ENCODE measurements at regions not wholly inside any gene's neighbourhood (a gene's known extent, or its start where the extent isn't known, plus 50 kb on each side); places are given as distances from the start of the nearest gene placed in this dataset.

GRCh38 chr3:159252274-159252673 lies 450.4 kb downstream of the MFSD1 start:
- Histone ChIP-seq H3F3A (ENCODE audit: control insufficient read depth, insufficient read depth) (no peaks in the 10 kb centered on the region), H3K27ac (ENCODE audit: low read depth, low read length) (no peak overlapping the region), H3K4me1 (ENCODE audit: control insufficient read depth, low read length) (no peaks in the 10 kb centered on the region), H3K9me2 (replicated peaks; ENCODE audit: control insufficient read depth, low read length) (no peaks in the 10 kb centered on the region), H4K20me1 (ENCODE audit: control insufficient read depth, insufficient read depth, low read depth, low read length) (no peaks in the 10 kb centered on the region), H3K4me3 (ENCODE audit: low read length) (no peak overlapping the region), H3K79me2 (ENCODE audit: control insufficient read depth, low read length) (no peaks in the 10 kb centered on the region), H3K27me3 (ENCODE audit: control insufficient read depth, low read length) (no peaks in the 10 kb centered on the region), H3K36me3 (ENCODE audit: control insufficient read depth, low read length) (no peaks in the 10 kb centered on the region), H3K4me2 (ENCODE audit: low read length) (no peak overlapping the region), H3K9me3 (ENCODE audit: control insufficient read depth, insufficient read depth, low read length) (0 out of 2 replicates have a peak, but pooled peaks cover 3% of the 10 kb centered on the region)
- TF ChIP-seq EZH2phosphoT487 (IDR thresholded peaks at IDR 0.05; ENCODE audit: borderline replicate concordance, low read length) (no peak), CTCF (IDR thresholded peaks at IDR 0.05; ENCODE audit: low read depth, low read length, poor library complexity, severe bottlenecking) (no peak)

DNA sequence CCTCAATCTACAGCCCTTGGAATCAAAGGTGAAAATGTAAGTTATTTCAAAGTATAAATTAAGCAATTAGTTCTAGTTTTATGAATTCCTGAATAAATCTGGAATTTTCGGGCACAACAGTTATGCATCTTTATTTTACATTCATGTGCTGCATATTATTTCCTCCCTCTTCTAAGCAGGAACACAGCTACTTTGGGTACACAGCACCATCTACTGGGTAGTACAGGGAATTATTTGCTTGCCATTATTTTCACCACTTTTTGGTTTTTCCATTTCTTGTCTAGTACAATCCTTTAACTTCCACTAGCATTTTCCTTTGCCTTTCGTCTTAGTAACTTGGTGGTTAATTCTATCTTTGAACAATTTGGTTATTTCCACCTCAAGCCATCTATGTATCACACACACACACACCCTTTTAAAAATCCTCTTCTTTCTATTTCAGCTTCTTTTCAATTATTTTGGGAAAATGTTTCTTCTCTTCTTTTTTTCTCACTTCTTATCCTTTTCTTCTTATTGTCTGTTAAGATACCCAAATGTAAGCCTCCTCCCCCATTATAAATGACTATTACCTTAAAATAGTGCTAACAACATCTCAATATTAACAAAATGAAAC lies 451.0 kb downstream of the MFSD1 start:
- no peaks in the 10 kb centered on the region for H3K9me2 ChIP-seq (replicated peaks; ENCODE audit: control insufficient read depth, low read length)
- no peak overlapping the region for H3K4me3 ChIP-seq (ENCODE audit: low read length)
- no peak overlapping the region for H3K4me2 ChIP-seq (ENCODE audit: low read length)
- H4K20me1 ChIP-seq (ENCODE audit: control insufficient read depth, insufficient read depth, low read depth, low read length): no peaks in the 10 kb centered on the region
- no peaks in the 10 kb centered on the region for H3K4me1 ChIP-seq (ENCODE audit: control insufficient read depth, low read length)
- no peak overlapping the region for H3K27ac ChIP-seq (ENCODE audit: low read depth, low read length)
- no peaks in the 10 kb centered on the region for H3K36me3 ChIP-seq (ENCODE audit: control insufficient read depth, low read length)
- 0 out of 2 replicates have a peak, but pooled peaks cover 3% of the 10 kb centered on the region for H3K9me3 ChIP-seq (ENCODE audit: control insufficient read depth, insufficient read depth, low read length)
- peak; percentile 75 for TF ChIP-seq CTCF (IDR thresholded peaks at IDR 0.05; ENCODE audit: low read depth, low read length, poor library complexity, severe bottlenecking)
- TF ChIP-seq EZH2phosphoT487 (IDR thresholded peaks at IDR 0.05; ENCODE audit: borderline replicate concordance, low read length): no peak
- H3K27me3 ChIP-seq (ENCODE audit: control insufficient read depth, low read length): no peaks in the 10 kb centered on the region
- no peaks in the 10 kb centered on the region for H3F3A ChIP-seq (ENCODE audit: control insufficient read depth, insufficient read depth)
- no peaks in the 10 kb centered on the region for H3K79me2 ChIP-seq (ENCODE audit: control insufficient read depth, low read length)

GRCh38 chr3:159253860-159254259 lies 452.0 kb downstream of the MFSD1 start:
- Histone ChIP-seq H3K9me2 (replicated peaks; ENCODE audit: control insufficient read depth, low read length) (no peaks in the 10 kb centered on the region), H4K20me1 (ENCODE audit: control insufficient read depth, insufficient read depth, low read depth, low read length) (no peaks in the 10 kb centered on the region), H3K9me3 (ENCODE audit: control insufficient read depth, insufficient read depth, low read length) (0 out of 2 replicates have a peak, but pooled peaks cover 3% of the 10 kb centered on the region), H3K4me3 (ENCODE audit: low read length) (no peak overlapping the region), H3K79me2 (ENCODE audit: control insufficient read depth, low read length) (no peaks in the 10 kb centered on the region), H3K27ac (ENCODE audit: low read depth, low read length) (no peak overlapping the region), H3F3A (ENCODE audit: control insufficient read depth, insufficient read depth) (no peaks in the 10 kb centered on the region), H3K4me1 (ENCODE audit: control insufficient read depth, low read length) (no peaks in the 10 kb centered on the region), H3K36me3 (ENCODE audit: control insufficient read depth, low read length) (no peaks in the 10 kb centered on the region), H3K27me3 (ENCODE audit: control insufficient read depth, low read length) (no peaks in the 10 kb centered on the region), H3K4me2 (ENCODE audit: low read length) (no peak overlapping the region)
- no peak for TF ChIP-seq CTCF (IDR thresholded peaks at IDR 0.05; ENCODE audit: low read depth, low read length, poor library complexity, severe bottlenecking)
- TF ChIP-seq EZH2phosphoT487 (IDR thresholded peaks at IDR 0.05; ENCODE audit: borderline replicate concordance, low read length): no peak

Data from DOHH2 (cell line).